Esophagus muscularis mucosa (tissue), 3 donors: ENCODE measurements at regions not wholly inside any gene's neighbourhood (a gene's known extent, or its start where the extent isn't known, plus 50 kb on each side); places are given as distances from the start of the nearest gene placed in this dataset.

Experiments
- POLR2A ChIP-seq: fragments of 450-650 bp; IDR thresholded peaks from one replicate; pipeline ENCODE4 v1.6.1; 2017; ENCODE audit warnings: antibody characterized with exemption, moderate library complexity, mild to moderate bottlenecking, low read depth
- POLR2AphosphoS5 ChIP-seq, 2 donors: sonication (generic); formaldehyde crosslinking; IDR thresholded peaks; one replicate each; pipeline ENCODE4 v1.6.1; 2017; ENCODE audit warnings: antibody characterized with exemption in 2 of 2
- TF ChIP-seq, protein P1 (sequence below), 3 experiments: fragments of 200-600 bp in 2 of 3; fragments of 450-650 bp in 1 of 3; sonication (generic) in 2 of 3; IDR thresholded peaks; one replicate each; pipeline ENCODE4 v1.5.1; 2017 to 2019; ENCODE audit warnings: antibody characterized with exemption in 3 of 3, mild to moderate bottlenecking in 2 of 3, moderate library complexity in 1 of 3

GRCh38 chr12:97764700-97765099 is 302.1 kb downstream of the RMST start:
- TF ChIP-seq, protein P1, sequence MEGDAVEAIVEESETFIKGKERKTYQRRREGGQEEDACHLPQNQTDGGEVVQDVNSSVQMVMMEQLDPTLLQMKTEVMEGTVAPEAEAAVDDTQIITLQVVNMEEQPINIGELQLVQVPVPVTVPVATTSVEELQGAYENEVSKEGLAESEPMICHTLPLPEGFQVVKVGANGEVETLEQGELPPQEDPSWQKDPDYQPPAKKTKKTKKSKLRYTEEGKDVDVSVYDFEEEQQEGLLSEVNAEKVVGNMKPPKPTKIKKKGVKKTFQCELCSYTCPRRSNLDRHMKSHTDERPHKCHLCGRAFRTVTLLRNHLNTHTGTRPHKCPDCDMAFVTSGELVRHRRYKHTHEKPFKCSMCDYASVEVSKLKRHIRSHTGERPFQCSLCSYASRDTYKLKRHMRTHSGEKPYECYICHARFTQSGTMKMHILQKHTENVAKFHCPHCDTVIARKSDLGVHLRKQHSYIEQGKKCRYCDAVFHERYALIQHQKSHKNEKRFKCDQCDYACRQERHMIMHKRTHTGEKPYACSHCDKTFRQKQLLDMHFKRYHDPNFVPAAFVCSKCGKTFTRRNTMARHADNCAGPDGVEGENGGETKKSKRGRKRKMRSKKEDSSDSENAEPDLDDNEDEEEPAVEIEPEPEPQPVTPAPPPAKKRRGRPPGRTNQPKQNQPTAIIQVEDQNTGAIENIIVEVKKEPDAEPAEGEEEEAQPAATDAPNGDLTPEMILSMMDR (IDR thresholded peaks at IDR 0.05), result no peak
- TF ChIP-seq POLR2AphosphoS5 (IDR thresholded peaks at IDR 0.05) (no peak), POLR2A (no peak)
